ENCODE measurements at regions not wholly inside any gene's neighbourhood (a gene's known extent, or its start where the extent isn't known, plus 50 kb on each side); places are given as distances from the start of the nearest gene placed in this dataset.

GRCh38 chr12:115108129-115109100 lies 424.4 kb upstream of the TBX3 start:
- TF ChIP-seq CTCF (IDR thresholded peaks at IDR 0.05) = no peak
- no peak for TF ChIP-seq POLR2A (IDR thresholded peaks at IDR 0.05)

All from lower leg skin (tissue), 3 donors.